HG03558 (cell line): ENCODE measurements at regions not wholly inside any gene's neighbourhood (a gene's known extent, or its start where the extent isn't known, plus 50 kb on each side); places are given as distances from the start of the nearest gene placed in this dataset.

Source experiments
- ATAC-seq: cut with Tn5 transposase; IDR thresholded peaks from one replicate; pipeline ENCODE4 v1.9.1; 2021; ENCODE audit warnings: moderate number of reproducible peaks; ENCODE audit not compliant: unreplicated experiment; ENCODE audit errors: extremely low read depth

DNA sequence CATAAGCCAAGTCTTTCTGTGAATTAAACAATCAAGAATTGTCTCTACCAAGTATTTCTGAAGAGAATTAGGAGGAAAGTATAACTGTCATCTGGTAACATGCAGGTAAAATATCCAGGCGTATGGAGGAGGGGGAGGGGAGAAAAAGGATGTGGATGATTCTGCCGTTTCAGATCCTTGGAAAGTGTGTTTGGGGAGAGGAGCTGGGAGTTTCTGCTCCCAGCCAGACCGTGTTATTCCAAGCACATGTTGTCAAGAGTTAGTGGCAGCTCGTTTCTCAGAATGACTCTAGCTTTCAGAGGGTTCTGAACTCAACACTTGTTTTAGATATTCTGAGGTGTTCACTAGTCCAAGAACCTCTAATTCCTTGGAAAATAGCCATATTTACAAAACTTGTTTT is 137.6 kb downstream of the FAM124B start:
- no peak for ATAC-seq

DNA sequence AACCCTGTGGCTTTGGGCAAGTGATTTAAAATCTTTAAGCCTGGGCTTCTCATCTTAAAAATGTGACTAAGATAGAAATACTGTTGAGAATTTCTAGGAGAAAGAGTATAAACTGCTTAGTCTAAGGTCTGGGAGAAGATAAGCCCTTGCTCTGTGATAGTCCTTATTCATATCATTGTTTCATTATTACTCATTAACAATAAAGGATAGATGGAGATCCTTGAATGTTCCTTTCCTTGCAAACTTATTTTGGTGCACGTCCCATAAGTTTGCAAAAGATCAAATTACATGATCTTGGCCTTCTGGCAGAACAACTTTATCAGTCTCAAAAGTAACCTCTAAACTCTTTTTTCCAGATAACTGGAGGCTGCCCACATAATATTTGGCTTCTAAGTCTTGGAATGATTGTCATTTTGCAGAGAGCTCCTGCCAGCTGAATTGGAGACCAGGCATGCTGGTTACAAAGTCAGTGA is 138.3 kb downstream of the FAM124B start:
- no peak for ATAC-seq

DNA sequence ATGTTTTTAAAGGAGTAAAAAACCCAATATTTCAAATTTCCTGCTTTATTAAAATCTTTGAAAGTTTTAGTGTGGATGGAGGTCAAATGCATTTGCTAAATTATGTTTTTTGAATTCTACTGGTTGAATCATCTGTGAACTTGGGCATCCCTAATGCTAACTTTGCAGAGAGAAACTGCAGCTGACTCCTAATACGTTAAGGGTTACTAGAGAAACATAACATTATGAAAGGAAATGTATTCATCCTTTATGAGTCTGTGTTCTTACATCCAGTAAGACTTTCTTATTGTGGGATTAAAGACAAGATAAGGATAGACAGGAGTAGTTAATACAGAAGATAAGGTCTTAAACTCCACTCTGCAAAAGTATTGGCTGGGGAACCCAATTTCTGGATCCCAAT is 140.6 kb downstream of the FAM124B start:
- ATAC-seq: no peak

DNA sequence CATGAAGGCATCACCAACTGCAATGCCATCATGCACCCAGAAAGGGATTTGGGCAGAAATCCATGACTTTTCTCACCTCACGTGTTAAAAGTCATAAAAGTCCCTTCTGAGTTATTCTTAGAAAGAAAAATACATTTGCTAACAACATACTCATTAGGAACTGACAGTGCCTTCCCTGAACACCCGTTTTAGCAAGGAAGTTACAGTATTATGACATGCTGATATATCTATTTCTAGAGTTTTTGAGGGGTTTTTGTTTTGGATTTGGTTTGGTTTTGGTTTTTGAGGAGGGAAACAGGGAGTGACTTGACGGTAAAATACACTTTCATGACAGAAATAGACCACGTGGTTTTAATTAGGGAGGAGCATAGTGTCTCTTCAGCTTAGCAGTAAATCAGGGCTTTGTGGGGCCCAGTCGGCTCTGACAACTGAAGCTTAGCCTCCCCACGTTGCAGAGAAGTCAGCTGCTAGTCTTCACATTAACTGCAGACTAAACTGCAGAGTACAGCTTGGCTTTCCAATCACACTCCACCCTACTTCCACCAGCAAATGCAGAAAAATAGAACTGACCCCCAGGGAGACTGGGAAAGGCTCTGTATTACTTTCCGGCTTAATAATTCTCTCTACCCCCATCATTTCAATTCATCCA is 141.4 kb downstream of the FAM124B start:
- no peak for ATAC-seq

DNA sequence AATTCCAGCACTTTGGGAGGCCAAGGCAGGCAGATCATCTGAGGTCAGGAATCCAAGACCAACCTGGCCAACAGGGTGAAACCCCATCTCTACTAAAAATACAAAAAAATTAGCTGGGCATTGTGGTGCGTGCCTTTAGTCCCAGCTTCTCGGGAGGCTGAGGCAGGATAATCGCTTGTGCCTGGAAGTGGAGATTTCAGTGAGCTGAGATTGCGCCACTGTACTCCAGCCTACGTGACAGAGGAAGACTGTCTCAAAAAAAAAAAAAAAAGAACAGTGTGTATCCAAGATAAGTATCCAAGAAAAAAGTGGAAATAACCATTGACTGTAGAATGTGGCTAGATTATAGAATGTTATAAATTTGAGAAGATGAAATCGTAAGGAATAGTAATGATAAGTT is 142.1 kb downstream of the FAM124B start:
- ATAC-seq: no peak

DNA sequence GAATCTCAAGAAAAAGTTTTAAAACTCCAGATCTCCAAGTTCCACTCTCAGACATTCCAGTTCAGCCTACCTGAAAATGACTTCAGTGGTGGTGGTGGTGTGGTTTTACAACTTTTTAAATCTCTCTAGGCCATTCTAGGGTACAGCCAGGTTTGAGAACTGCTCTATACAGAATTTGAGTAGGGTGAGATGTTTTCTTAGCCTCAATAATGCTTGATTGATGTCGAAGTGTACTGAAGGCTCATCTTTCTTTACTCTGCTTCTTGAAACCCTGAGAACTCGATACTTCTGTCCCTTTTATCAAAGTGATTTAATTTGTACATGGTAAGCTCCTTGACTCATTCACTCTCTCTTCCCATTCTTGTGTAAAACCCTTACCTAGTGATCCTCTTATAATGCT is 143.8 kb downstream of the FAM124B start:
- ATAC-seq: no peak

DNA sequence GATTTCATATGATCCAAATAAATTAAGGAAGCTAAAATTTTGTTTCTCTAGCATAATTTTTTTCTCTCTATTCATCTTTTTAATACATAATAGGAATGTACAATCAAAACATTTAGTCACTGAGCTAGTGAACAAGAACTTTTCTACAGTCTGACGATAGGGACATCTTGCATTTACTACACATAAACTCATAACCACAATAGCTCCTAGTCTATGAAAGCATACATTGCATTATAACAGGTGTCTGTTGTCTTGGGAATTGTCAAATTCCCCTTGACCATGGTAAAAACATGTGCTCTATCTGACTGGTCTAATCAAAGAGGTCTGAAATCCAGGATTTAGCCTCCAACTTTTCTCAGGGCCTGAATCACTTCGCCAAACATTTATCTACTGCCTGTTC is 144.8 kb downstream of the FAM124B start:
- ATAC-seq: no peak

DNA sequence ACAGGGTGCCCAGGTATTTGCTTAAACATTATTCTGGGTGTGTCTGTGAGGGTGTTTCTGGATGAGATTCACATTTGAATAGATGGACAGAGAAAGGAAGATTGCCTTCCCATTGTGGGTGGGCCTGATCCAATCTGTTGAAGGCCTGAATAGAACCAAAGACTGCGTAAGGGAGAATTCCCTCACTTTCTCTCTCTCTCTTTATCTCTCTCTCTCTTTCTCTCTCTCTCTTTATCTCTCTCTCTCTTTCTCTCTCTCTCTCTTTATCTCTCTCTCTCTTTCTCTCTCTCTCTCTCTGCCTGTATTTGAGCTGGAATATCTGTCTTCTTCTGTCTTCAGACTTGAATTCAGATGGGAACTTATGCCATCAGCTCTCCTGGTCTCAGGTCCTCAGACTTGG is 148.4 kb downstream of the FAM124B start:
- no peak for ATAC-seq

DNA sequence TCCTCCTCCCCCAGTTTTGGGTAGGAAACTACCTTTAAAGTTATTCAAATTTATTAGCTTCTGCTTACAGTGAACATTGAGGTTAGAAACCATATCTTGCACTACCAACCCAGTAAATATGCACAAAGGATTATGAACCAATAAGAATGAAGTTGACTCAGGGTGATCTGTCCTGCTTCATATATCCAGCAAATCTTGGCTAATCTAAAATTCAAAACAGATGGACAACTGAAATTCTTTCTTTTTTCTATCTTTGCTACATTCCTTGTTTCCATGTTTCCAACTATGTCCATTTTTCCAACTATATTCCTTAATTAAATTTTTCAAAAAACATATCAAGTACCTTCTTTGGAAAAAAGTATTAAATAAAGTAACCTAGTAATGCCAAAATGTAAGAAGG is 149.3 kb downstream of the FAM124B start:
- no peak for ATAC-seq

DNA sequence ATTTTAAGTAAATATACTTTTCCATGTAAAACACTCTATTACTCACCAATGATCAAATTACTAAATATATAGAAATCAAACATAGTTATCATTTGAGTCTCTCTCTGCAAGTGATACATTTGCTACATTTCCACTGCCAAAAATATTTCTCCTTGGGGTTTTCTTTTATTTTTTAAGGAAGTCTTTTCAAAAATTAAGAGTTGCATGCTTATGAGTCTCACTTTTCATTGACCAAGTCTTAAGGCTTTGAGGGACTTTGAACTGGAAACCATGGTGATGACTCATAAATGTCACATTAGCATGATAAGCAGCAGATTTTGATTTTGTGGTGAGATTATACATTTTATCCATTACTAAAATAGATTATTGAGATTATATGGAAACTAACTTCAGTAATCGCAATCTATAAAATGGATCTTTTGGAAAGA is 152.9 kb downstream of the FAM124B start:
- ATAC-seq: no peak

DNA sequence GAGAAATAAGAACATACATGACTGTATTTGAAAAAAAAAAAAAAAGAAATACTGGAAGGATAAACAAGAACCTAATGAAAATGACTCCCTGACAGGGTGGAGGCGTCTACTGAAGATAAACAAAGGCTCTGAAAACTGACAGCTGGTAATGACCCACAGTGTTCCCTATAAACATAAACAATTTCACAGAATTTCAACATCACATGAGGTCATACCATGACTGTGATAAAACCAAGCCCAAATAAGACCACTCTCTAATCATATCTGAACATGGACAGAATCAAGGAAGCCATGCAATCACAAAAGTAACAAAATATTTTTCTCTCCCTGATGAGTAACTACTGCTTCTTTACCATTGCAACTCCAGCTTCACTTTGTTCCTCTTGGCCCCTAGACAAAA is 159.3 kb downstream of the FAM124B start:
- ATAC-seq: no peak

DNA sequence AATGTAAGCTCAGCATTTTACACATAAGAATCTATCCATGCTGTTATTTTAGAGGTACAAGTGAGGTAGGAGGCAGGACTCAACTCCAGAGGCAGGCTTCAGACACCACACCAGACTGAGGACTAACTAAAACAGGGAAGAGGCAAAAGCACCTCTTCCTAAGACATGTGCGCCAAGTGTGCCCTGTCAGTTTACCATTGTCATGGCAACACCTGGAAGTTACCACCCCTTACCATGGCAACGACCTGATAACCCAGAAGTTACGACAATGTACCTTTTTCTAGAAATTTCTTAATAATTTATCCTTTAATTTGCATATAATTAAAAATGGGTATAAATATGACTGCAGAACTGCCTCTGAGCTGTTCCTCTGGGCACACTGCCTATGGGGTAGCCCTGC is 160.1 kb downstream of the FAM124B start:
- ATAC-seq: no peak

DNA sequence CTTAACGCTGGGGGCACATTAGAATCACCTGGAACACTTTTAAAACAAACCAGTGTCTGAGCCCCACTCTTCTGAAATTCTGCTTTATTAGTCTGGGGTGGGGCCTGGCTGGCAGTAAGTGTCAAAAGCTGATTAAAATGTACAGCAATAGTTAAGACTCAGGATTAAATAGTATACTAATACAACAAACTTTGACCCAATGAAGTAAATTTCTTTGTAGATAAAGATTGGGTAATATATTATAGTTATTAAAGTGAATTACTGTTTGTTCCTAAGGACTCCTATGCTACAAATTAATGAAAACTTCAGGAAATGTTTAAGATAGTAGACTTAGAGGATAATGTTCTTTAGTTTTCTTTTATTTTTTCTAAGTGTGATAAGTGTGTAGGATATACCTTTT is 160.9 kb downstream of the FAM124B start:
- ATAC-seq: no peak

DNA sequence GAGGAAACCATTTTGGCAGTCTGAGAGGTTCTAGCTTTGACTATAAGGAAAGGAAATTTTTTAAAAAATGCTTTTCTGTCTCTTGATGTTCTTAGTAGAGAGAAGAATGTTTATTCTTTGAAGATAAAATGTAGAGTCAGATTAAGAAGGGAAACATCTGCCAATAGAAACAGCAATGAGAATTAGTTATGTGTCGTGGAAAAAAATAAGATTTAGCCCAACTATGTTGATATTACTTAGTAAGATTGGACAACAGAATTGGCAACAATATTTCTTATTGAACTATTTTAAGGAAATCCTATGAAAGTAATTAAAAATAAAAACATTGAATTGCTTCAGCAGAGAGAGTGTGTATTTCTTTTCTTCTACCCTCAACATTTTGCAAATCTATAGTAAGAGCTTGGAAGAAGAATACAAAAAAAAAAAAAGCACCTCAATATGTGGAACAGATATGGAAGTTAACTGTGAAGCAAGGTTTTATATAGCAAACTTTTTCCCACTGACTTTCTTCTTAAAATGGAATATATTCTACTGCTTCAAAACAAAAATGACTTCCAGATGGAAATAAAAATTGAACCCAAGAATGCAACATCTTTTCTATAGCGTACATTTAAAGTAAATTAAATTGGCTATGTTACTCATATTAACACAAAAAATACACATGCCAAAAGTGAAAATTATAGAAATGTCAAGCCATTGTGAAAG is 177.9 kb downstream of the FAM124B start:
- ATAC-seq: no peak

DNA sequence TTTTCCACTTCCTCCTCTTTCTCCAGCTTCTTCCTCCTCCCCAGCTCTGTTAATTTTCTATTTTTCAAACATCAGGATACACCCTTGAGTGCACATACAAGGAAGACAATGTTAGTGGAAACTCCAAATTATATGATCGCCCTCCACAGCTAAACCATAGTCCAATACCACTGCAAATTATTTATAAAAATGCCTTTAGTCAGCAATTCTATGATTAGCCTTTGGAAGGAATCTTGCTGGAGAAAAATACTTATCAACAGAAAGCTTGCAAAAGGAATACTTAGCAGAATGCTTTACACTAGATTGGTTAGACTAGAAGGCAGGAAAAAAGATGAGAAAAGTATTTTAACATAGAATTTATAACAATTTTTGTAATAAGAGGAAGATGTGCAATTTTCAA is 178.9 kb downstream of the FAM124B start:
- ATAC-seq: no peak

DNA sequence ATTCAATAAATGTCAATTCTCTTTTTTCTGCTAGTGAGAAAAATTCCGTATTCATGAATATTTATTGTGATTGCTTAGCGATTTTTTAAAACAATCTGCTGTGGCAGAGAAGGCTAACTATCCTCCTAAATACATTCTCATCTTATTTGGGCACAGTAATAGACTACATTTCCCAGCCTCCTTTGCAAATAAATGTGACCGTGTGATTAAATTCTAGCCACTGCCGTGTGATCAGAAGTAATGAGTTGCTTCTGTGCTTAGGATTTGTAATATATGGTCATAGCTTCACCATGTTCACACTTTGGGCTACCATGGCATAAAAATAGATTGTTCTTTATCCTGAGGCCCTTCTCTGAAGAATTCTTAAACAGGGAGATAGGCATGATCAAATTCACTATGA is 179.6 kb downstream of the FAM124B start:
- no peak for ATAC-seq

DNA sequence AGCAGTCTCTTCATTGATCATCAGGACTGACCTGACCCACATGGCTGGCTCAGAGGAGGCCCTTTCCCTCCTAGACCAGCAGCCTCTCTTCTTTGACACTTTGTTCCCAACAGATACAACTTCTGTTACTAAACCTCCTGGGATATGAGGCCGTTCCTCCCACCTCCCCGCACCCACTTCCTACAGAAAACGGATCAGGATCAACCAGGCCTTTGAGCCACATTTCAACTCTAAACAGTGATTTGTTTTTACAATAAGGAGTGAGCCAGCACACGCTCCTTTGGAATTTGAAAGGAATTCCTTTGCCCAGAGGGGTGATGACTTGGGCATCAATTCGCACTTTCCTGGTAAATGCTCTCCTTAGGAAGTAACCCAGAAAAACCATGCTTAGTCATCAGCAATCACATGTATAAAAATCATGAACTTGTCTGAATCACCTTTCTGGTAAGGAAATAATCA is 180.4 kb downstream of the FAM124B start:
- ATAC-seq: no peak

DNA sequence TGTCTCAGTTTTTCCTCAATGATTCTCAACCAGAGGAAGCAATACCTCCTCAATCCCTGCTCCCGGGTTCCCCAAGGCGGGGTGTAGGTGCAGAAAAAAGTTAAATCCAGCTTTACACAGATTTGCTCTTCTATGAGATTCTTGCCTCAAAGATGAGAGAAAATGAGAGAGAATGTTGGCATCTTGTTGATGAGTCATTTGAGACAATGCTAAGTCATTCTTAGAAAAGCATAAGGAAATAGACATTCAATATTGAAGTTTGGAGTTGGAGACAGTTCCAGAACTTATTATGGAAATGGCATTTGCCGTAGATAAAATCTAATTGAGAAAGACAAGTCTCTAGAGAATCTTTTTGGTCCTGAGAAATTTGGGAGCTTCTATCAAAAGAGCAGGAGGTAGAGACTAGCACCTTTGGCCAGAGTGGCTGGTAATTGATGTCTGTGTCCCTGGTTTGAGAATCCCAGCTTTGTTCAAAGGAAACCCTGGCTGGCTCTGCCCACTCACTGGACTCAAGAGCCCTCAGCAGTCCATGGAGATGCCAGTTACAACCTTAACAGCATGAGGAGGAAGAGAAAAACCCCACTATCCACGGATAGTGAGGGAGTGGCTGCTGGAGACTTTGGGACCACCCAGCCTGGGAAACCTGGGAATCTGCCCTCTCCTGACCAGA is 181.2 kb downstream of the FAM124B start:
- no peak for ATAC-seq

DNA sequence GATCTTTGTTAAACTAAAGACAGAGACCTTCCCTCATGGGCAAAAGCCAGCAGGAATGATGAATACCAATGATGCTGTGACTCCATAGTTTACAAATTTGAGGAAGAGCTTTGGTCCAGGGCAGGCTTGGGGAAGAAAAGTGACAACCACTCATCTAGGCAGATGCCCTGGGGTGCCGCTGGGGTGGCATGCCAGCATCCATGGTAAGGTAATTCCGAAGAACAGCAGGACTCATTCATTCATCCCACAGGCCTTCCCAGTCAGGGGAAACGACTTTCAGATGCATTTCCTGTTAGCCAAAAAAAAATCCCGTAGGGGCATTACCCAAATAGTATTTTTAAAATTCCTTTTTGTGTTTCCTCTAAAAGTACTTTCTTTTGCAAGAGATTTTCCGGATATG is 180.7 kb upstream of the SERPINE2 start:
- ATAC-seq: no peak

DNA sequence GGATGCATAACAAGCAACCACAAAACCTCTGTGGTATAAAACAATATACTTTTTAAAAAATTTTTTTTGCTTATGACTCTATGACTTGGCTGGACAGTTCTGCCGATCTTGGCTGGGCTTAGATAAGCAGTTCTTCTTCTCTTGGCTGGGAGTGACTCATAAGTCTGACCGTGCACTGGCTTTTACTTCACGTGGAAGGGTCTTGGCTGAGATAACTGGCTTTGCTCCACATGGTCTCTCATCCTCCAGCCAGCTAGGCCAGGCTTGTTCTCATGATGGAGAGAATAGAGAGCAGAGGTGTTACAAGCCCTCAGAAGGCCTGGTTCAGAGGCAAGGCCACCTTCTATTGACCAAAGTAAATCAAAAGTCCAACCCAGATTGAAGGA is 178.9 kb upstream of the SERPINE2 start:
- no peak for ATAC-seq

DNA sequence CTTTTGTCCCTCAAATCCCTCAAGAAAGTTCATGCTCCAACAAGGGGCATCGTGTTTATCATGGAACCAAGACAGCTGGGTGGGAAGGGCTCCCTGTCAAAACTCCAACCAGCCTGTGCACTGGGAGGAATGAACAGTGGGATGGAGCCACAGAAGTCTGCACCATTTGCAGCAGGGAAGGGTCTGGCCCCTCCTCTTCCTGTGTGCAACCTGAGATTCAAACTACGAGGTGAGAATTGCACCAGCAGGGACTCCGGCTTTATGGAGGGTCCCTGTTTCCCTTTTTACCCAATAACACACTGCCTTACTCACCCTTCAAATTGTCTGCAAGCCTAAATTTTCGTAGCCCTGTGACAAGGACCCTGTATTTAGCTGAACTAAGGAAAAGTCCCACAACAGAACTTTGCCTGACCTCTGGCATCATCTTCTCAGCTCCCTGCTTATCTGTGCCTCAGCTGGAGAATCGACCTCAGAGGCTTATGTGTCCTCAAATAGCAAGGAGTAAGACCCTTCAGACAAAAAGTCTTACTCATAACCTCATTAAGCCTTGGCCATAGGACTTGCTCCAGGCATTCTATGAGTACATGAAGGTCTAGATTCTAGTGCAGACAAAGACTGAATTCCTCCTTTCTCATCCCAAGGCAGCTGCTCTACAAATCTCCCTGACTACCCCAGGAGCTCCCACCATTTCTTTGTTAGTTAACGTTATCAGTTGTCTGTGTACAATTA is 178.3 kb upstream of the SERPINE2 start:
- ATAC-seq: no peak
